ENCODE measurements at regions not wholly inside any gene's neighbourhood (a gene's known extent, or its start where the extent isn't known, plus 50 kb on each side); places are given as distances from the start of the nearest gene placed in this dataset.

DNA sequence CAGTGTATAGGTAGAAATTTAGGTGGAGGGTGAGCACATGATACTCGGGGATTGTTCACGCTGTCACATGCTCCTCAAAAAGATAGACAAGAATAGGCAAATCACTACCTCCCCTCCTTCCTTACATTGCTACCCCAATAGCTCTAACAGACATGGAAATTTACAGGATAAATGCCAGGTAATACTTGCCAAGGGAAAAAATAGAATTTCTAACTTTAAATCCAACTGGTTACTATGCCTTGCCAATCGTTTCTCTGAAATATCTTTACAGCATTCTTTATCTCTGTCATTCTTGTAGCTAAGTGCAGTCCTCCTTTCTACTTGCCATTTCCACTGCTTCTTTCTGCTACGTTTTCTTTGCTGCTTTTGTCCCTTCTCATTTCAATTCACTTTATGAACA, 339.8 kb upstream of the ZEB2 start:
- no peak overlapping the region for H3K27ac ChIP-seq
- H3K36me3 ChIP-seq (replicated peaks), result no peaks in the 10 kb centered on the region
- in situ Hi-C loops (cut with HindIII; ENCODE audit: low pct_ligation_motif_present, low sequenced_read_pairs), result no loop called here
- no peaks in the 10 kb centered on the region for H3K27me3 ChIP-seq (replicated peaks)
- TF ChIP-seq, protein P1, sequence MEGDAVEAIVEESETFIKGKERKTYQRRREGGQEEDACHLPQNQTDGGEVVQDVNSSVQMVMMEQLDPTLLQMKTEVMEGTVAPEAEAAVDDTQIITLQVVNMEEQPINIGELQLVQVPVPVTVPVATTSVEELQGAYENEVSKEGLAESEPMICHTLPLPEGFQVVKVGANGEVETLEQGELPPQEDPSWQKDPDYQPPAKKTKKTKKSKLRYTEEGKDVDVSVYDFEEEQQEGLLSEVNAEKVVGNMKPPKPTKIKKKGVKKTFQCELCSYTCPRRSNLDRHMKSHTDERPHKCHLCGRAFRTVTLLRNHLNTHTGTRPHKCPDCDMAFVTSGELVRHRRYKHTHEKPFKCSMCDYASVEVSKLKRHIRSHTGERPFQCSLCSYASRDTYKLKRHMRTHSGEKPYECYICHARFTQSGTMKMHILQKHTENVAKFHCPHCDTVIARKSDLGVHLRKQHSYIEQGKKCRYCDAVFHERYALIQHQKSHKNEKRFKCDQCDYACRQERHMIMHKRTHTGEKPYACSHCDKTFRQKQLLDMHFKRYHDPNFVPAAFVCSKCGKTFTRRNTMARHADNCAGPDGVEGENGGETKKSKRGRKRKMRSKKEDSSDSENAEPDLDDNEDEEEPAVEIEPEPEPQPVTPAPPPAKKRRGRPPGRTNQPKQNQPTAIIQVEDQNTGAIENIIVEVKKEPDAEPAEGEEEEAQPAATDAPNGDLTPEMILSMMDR (IDR thresholded peaks at IDR 0.05; ENCODE audit: low read depth, low read length, missing control alignments), result no peak
- no peak for DNase-seq
- no peak overlapping the region for H3K4me3 ChIP-seq (ENCODE audit: low read depth, low read length)

DNA sequence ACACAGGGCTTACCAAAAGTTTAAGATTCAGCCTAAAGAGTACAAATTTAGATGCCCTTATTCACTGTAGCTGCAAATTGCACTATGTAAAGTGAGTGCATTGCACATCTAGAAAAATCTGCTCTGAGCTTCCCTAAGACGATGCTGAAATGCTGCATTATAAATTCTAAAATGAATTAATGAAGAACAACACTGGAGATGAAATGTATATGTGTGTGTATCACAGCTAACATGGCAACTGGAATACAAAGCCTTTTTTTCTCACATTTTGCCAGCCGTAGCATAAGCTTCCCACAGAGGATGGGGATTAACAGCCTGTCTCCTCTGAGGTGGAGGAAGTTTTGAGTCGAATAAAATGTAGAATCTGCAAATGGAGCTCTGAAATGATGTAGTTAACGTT, 338.3 kb upstream of the ZEB2 start:
- TF ChIP-seq, protein P1 (IDR thresholded peaks at IDR 0.05; ENCODE audit: low read depth, low read length, missing control alignments), result no peak
- no peak for DNase-seq
- in situ Hi-C loops (cut with HindIII; ENCODE audit: low pct_ligation_motif_present, low sequenced_read_pairs), result no loop called here
- H3K27me3 ChIP-seq (replicated peaks), result no peaks in the 10 kb centered on the region
- H3K27ac ChIP-seq, result no peak overlapping the region
- H3K4me3 ChIP-seq (ENCODE audit: low read depth, low read length), result no peak overlapping the region
- H3K36me3 ChIP-seq (replicated peaks), result no peaks in the 10 kb centered on the region

DNA sequence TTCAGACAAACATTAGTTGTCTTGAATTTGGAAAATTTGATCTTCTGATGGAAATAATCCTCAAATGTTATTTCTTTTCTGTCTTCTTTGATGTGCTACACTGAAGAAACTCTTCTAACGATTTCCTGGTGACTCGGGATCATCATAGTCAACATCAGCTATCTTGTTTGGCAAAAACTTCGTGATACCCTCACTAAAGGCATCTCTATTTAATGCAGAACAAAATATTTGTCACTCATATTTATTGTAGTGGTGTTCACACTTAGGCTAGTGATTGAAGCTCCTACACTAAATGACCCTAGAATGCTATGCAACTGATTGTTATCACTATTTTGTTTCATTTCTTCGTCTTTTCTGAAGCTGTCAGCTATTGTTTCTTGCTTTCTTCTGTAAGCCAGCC, 334.7 kb upstream of the ZEB2 start:
- in situ Hi-C loops (cut with HindIII; ENCODE audit: low pct_ligation_motif_present, low sequenced_read_pairs), result no loop called here
- no peak overlapping the region for H3K27ac ChIP-seq
- no peaks in the 10 kb centered on the region for H3K27me3 ChIP-seq (replicated peaks)
- DNase-seq, result no peak
- TF ChIP-seq, protein P1 (IDR thresholded peaks at IDR 0.05; ENCODE audit: low read depth, low read length, missing control alignments), result no peak
- H3K36me3 ChIP-seq (replicated peaks), result no peaks in the 10 kb centered on the region
- no peak overlapping the region for H3K4me3 ChIP-seq (ENCODE audit: low read depth, low read length)

DNA sequence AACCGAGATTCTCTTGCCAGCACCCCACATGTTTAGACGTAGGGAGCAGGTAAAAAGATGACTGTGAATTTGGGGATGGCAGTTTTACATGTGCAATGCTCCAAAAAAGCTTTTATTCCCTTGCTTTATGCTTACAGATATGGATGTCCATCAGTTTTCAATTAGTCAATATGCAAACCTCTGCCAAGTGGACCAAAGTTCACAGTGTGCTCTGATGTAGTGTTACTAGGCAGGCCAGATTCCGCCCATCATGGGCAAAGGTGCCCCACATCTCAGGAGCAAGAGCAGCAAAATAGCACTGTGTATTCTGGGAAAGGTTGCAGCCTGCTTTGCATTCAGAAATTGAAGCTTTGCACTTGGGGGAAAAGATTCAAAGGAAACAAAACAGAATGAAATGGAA, 329.7 kb upstream of the ZEB2 start:
- H3K27ac ChIP-seq, result no peak overlapping the region
- H3K4me3 ChIP-seq (ENCODE audit: low read depth, low read length), result no peak overlapping the region
- in situ Hi-C loops (cut with HindIII; ENCODE audit: low pct_ligation_motif_present, low sequenced_read_pairs), result no loop called here
- TF ChIP-seq, protein P1 (IDR thresholded peaks at IDR 0.05; ENCODE audit: low read depth, low read length, missing control alignments), result no peak
- H3K36me3 ChIP-seq (replicated peaks), result no peaks in the 10 kb centered on the region
- DNase-seq, result no peak
- H3K27me3 ChIP-seq (replicated peaks), result no peaks in the 10 kb centered on the region

DNA sequence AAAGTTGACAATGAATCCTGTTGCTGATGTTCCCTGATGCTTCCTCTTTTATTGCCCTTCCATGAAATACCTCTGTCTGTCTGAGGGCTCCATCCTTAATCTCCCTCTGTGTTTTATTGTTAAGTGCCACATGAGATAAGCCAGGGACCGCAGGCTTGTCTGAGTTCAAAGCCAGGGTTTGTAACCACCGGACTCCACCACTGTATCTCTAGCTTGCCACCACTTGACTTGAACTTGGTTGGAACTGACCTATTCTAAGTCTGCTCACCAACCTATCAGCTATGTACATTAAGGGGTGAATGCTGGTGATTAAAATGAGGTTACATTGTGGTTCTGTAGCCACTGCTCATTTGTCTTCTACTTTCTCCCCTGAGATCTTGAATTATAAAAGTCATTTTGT, 328.5 kb upstream of the ZEB2 start:
- in situ Hi-C loops (cut with HindIII; ENCODE audit: low pct_ligation_motif_present, low sequenced_read_pairs), result no loop called here
- no peak for DNase-seq
- TF ChIP-seq, protein P1 (IDR thresholded peaks at IDR 0.05; ENCODE audit: low read depth, low read length, missing control alignments), result no peak
- H3K36me3 ChIP-seq (replicated peaks), result no peaks in the 10 kb centered on the region
- H3K27me3 ChIP-seq (replicated peaks), result no peaks in the 10 kb centered on the region
- H3K27ac ChIP-seq, result no peak overlapping the region
- no peak overlapping the region for H3K4me3 ChIP-seq (ENCODE audit: low read depth, low read length)

DNA sequence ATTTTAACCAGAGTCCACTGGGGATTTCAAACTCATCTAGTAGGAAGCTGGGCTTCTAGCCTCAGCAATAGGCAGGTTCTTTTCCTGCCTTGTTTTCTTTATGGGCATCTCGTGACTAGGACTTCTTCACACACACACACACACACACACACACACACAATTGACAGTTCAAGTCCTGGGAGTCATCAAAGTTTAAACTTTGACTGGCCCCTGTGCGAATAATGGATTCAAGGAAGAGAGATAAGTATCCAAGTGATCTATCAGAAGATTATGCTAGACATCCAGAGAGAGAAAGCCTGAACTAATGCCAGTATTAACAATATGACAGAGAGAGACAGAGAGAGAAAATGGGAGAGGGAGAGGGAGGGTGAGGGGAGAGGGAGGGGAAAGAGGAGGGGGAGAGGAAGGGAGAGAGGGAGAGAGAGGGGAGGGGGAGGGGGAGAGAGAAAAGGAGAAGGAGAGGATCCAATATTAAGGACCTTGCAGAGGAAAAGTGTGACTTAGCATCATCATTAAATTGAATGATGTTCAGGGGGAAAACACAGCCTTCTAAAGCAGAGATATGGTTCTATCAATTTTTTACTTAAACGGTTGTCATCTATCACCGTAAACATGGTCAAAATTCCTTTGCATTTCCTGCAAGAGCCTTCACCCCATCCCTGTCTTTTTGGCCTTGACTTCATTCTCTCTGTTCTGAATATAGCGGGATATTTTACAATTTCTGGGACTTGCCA, 327.6 kb upstream of the ZEB2 start:
- no peak for DNase-seq
- in situ Hi-C loops (cut with HindIII; ENCODE audit: low pct_ligation_motif_present, low sequenced_read_pairs), result no loop called here
- TF ChIP-seq, protein P1 (IDR thresholded peaks at IDR 0.05; ENCODE audit: low read depth, low read length, missing control alignments), result no peak
- Histone ChIP-seq H3K27me3 (replicated peaks) (no peaks in the 10 kb centered on the region), H3K4me3 (ENCODE audit: low read depth, low read length) (no peak overlapping the region), H3K36me3 (replicated peaks) (no peaks in the 10 kb centered on the region), H3K27ac (no peak overlapping the region)
